Sigmoid colon (tissue), 4 donors: ENCODE measurements at regions not wholly inside any gene's neighbourhood (a gene's known extent, or its start where the extent isn't known, plus 50 kb on each side); places are given as distances from the start of the nearest gene placed in this dataset.

Source experiments
- CTCF ChIP-seq, 4 experiments: fragments of 450-650 bp in 3 of 4; fragments of 200-600 bp in 1 of 4; IDR thresholded peaks; one replicate each; pipeline ENCODE4 v1.5.1; 2016 to 2019; ENCODE audit warnings: antibody characterized with exemption in 4 of 4, mild to moderate bottlenecking in 3 of 4, moderate library complexity in 2 of 4
- EP300 ChIP-seq, 4 donors: sonication (generic); formaldehyde crosslinking; IDR thresholded peaks; one replicate each; pipeline ENCODE4 v1.6.1; 2017; ENCODE audit warnings: antibody characterized with exemption in 4 of 4
- POLR2AphosphoS5 ChIP-seq, 4 donors: sonication (generic); formaldehyde crosslinking; IDR thresholded peaks; one replicate each; pipeline ENCODE4 v1.6.1; 2017; ENCODE audit warnings: antibody characterized with exemption in 4 of 4

DNA sequence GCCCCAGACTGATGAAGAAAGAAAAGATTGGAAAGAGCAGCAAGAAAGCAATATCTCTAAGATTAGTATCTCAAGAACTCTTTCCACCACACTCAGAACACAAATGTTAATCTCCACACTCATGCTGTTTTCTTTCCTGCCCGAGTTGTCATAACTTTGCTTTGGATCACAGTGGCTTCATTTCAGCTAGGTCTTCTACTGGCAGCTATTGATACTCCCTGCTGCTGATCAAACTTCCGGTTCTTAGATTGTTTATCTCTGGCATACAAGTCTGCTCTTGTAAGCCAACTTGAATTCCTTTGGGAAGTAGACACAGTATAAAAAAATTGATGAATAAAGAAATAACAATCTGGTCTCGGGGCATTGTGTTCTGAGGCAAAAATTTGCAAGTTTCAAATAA lies 77.7 kb upstream of the SPEF2 start:
- TF ChIP-seq CTCF (IDR thresholded peaks at IDR 0.05) (no peak), POLR2AphosphoS5 (IDR thresholded peaks at IDR 0.05) (no peak), EP300 (IDR thresholded peaks at IDR 0.05) (no peak)
